ENCODE measurements at regions not wholly inside any gene's neighbourhood (a gene's known extent, or its start where the extent isn't known, plus 50 kb on each side); places are given as distances from the start of the nearest gene placed in this dataset.

- H3K36me3 Mint-ChIP-seq: no peaks in the 10 kb centered on the region
- H3K27me3 Mint-ChIP-seq: peaks cover 6% of the 10 kb centered on the region
- H3K9me3 Mint-ChIP-seq: no peaks in the 10 kb centered on the region
- no peak overlapping the region for H3K27ac Mint-ChIP-seq
- DNase-seq: no peak
- H3K4me1 Mint-ChIP-seq: no peaks in the 10 kb centered on the region
- H3K4me3 Mint-ChIP-seq: no peak overlapping the region
These were observed 218.8 kb upstream of the TMPO start for GRCh38 chr12:98296462-98297079.

GRCh38 chr12:98297538-98297937 is 217.9 kb upstream of the TMPO start:
- DNase-seq: no peak
- H3K4me1 Mint-ChIP-seq: no peaks in the 10 kb centered on the region
- no peaks in the 10 kb centered on the region for H3K9me3 Mint-ChIP-seq
- no peak overlapping the region for H3K27ac Mint-ChIP-seq
- H3K36me3 Mint-ChIP-seq: no peaks in the 10 kb centered on the region
- no peak overlapping the region for H3K4me3 Mint-ChIP-seq
- peaks cover 3% of the 10 kb centered on the region for H3K27me3 Mint-ChIP-seq

GRCh38 chr12:98308141-98308540 is 207.2 kb upstream of the TMPO start:
- Mint-ChIP-seq H3K4me3 (no peak overlapping the region), H3K27ac (no peak overlapping the region), H3K36me3 (no peaks in the 10 kb centered on the region), H3K4me1 (no peaks in the 10 kb centered on the region), H3K27me3 (no peaks in the 10 kb centered on the region), H3K9me3 (no peaks in the 10 kb centered on the region)
- no peak for DNase-seq

GRCh38 chr12:98317939-98318899 is 197.2 kb upstream of the TMPO start:
- no peak for DNase-seq
- Mint-ChIP-seq H3K36me3 (no peaks in the 10 kb centered on the region), H3K27me3 (no peaks in the 10 kb centered on the region), H3K27ac (no peak overlapping the region), H3K9me3 (no peaks in the 10 kb centered on the region), H3K4me1 (no peaks in the 10 kb centered on the region), H3K4me3 (no peak overlapping the region)

- H3K36me3 Mint-ChIP-seq: no peaks in the 10 kb centered on the region
- no peaks in the 10 kb centered on the region for H3K9me3 Mint-ChIP-seq
- H3K27me3 Mint-ChIP-seq: no peaks in the 10 kb centered on the region
- DNase-seq: no peak
- H3K27ac Mint-ChIP-seq: no peak overlapping the region
- no peak overlapping the region for H3K4me3 Mint-ChIP-seq
- no peaks in the 10 kb centered on the region for H3K4me1 Mint-ChIP-seq
These were observed 195.5 kb upstream of the TMPO start for GRCh38 chr12:98319716-98320425.

DNA sequence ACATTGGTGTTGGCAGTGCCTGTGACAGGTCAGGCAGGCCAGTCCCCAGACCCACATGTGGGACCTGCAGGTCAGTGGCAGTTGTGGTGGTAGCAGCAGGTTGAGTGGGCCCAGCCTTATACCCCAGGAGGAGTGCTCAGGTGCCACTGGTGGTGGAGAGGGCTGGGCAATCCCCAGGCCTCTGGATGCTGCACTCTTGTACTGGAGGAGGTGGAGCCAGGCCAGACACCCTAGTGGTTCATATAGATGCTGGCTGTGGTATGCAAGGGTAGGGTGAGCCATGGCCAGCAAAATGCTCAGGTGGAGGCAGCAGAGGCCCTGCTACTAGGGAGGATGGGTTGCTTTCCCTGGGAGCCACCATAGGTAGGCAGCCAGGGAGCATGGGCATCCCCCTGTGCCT is 190.4 kb upstream of the TMPO start:
- Mint-ChIP-seq H3K9me3 (no peaks in the 10 kb centered on the region), H3K36me3 (no peaks in the 10 kb centered on the region), H3K4me3 (no peak overlapping the region), H3K27ac (no peak overlapping the region), H3K4me1 (no peaks in the 10 kb centered on the region), H3K27me3 (no peaks in the 10 kb centered on the region)
- DNase-seq: no peak

- peaks cover 9% of the 10 kb centered on the region for H3K27me3 Mint-ChIP-seq
These were observed 186.9 kb upstream of the TMPO start for GRCh38 chr12:98328467-98328866.

DNA sequence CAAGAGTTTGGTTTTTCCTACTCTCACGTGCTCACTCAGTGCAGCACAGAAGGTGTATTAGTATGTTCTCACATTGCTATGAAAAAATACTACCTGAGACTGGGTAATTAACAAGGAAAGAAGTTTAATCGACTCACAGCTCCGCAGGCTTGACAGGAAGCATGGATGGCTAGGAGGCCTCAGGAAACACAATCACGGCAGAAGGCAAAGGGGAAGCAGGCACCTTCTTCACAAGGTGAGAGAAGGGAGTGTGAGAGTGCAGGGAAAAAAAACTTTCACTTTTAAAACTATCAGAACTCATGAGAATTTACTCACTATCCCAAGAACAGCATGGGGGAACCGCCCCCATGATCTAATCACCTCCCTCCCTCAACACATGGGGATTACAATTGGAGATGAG is 185.8 kb upstream of the TMPO start:
- no peak overlapping the region for H3K4me3 Mint-ChIP-seq
- peaks cover 9% of the 10 kb centered on the region for H3K27me3 Mint-ChIP-seq
- H3K4me1 Mint-ChIP-seq: no peaks in the 10 kb centered on the region
- H3K27ac Mint-ChIP-seq: no peak overlapping the region
- no peaks in the 10 kb centered on the region for H3K9me3 Mint-ChIP-seq
- DNase-seq: no peak
- H3K36me3 Mint-ChIP-seq: no peaks in the 10 kb centered on the region

More at GRCh38 chr12:98328467-98328866, 186.9 kb upstream of the TMPO start:
- no peak for DNase-seq
- H3K36me3 Mint-ChIP-seq: no peaks in the 10 kb centered on the region
- H3K9me3 Mint-ChIP-seq: no peaks in the 10 kb centered on the region
- no peak overlapping the region for H3K27ac Mint-ChIP-seq
- no peaks in the 10 kb centered on the region for H3K4me1 Mint-ChIP-seq
- no peak overlapping the region for H3K4me3 Mint-ChIP-seq

DNA sequence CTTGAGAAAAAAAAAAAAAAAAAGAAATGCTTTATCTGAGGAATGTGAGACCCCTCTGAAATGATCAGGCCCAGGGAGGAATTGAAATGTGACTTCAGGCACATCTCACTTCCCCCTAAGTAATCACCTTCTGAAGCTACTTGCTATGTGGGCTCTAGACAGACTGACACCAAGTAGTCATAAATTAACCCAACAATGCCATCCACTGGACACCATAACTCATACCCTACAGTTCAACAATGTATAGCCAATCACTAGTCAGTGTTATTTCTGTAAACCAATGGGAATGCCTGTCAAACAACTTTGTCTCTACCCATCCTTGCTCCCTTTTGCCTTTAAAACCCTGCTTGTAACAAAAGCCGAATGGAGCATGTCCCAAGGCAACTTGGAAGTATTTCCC is 182.7 kb upstream of the TMPO start:
- Mint-ChIP-seq H3K27ac (no peak overlapping the region), H3K27me3 (peaks cover 14% of the 10 kb centered on the region)

GRCh38 chr12:98334768-98335167 is 180.6 kb upstream of the TMPO start:
- Mint-ChIP-seq H3K27me3 (peaks cover 14% of the 10 kb centered on the region), H3K36me3 (no peaks in the 10 kb centered on the region), H3K9me3 (no peaks in the 10 kb centered on the region), H3K27ac (no peak overlapping the region), H3K4me3 (no peak overlapping the region), H3K4me1 (no peaks in the 10 kb centered on the region)
- DNase-seq: no peak

More for the DNA sequence above, 182.7 kb upstream of the TMPO start:
- Mint-ChIP-seq H3K4me1 (no peaks in the 10 kb centered on the region), H3K4me3 (no peak overlapping the region), H3K36me3 (no peaks in the 10 kb centered on the region), H3K9me3 (no peaks in the 10 kb centered on the region)
- DNase-seq: no peak

DNA sequence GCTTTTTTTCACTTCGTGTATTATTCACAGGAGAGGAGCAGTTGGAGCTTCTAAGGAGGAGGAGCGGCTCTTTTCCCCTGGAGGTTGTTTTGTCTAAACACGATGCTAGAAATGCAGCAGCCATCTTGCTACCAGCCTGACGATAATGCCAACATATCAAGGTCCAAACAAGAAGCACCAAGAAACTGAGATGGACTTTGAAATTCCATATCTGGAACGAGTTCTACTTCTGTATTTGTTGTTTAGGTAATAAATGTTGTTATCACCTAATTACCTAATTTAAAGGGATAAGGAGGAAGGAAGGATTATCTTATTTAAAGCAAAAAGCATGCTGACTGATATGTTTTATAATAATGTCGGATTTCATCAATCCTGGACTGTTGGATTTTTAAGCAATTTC is 174.4 kb upstream of the TMPO start:
- H3K27ac Mint-ChIP-seq: no peak overlapping the region
- no peak overlapping the region for H3K4me3 Mint-ChIP-seq
- no peaks in the 10 kb centered on the region for H3K9me3 Mint-ChIP-seq
- peaks cover 16% of the 10 kb centered on the region for H3K27me3 Mint-ChIP-seq
- no peak for DNase-seq
- H3K36me3 Mint-ChIP-seq: no peaks in the 10 kb centered on the region
- H3K4me1 Mint-ChIP-seq: no peaks in the 10 kb centered on the region

DNA sequence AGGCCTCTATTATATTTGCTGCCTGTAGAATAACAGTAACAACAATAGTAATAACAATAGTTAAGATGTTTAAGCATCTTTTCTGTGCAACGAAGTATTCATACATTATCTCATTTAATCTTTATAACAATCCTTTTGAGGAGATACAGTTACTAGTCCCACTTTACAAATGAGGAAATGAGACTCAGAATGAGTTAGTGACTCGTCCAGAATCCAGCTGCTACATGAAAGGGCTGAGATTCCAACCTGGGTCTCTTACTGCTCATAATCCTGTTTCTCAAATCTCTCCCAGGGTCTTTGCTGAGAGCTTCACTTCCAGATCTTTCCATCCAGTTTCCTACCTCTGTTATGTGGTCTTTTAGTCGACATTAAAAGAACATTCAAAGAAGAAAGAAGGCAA is 173.7 kb upstream of the TMPO start:
- Mint-ChIP-seq H3K4me1 (no peaks in the 10 kb centered on the region), H3K4me3 (no peak overlapping the region), H3K9me3 (no peaks in the 10 kb centered on the region), H3K36me3 (no peaks in the 10 kb centered on the region), H3K27ac (no peak overlapping the region), H3K27me3 (peaks cover 15% of the 10 kb centered on the region)
- no peak for DNase-seq

- peaks cover 12% of the 10 kb centered on the region for H3K27me3 Mint-ChIP-seq
- H3K4me1 Mint-ChIP-seq: no peaks in the 10 kb centered on the region
- H3K4me3 Mint-ChIP-seq: no peak overlapping the region
- H3K9me3 Mint-ChIP-seq: no peaks in the 10 kb centered on the region
- H3K36me3 Mint-ChIP-seq: no peaks in the 10 kb centered on the region
- no peak for DNase-seq
- no peak overlapping the region for H3K27ac Mint-ChIP-seq
These were observed 172.3 kb upstream of the TMPO start for GRCh38 chr12:98343002-98343567.

DNA sequence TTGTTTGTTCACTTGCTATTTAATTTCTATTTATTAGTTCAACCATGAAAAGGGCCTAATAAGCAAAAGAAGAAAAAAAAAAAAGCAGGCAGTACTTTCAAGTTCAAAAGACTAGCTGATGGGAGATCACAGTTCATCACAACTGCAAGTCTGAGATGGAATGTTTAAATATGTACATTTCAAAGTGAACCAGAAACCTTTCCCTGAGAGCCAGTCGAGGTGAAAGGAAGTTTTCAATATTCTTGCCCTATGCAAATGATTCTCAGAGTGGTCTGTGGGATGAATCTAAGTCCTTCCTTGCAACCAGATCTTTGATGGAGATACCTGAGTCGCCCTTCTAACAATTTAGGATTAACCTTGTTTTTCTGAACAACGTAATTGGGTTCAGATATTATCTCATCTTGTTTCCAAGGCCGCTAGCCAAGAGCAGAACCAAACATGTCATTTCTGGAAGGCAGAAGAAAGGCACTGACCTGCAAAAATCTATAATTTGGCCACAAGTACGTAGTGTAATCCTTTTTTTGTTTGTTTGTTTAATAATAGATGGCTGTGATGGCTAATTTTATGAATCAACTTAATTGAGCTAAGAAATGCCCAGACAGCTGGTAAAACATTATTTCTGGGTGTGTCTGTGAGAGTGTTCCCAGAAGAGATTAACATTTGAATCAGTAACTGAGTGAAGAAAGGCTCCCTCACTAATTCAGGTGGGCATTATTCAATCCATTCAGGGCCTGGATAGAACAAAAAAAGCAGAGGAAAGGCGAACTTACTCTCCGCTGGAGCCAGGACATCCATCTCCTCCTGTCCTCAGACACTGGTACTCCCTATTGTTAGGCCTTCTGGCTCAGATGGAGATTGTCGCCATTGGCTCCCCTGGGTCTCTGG is 171.1 kb upstream of the TMPO start:
- Mint-ChIP-seq H3K27me3 (peaks cover 12% of the 10 kb centered on the region), H3K27ac (no peak overlapping the region), H3K9me3 (no peaks in the 10 kb centered on the region)

More for the DNA sequence above, 171.1 kb upstream of the TMPO start:
- H3K4me3 Mint-ChIP-seq: no peak overlapping the region
- H3K36me3 Mint-ChIP-seq: no peaks in the 10 kb centered on the region
- DNase-seq: no peak
- H3K4me1 Mint-ChIP-seq: no peaks in the 10 kb centered on the region
